BJ (cell line): ENCODE measurements at regions not wholly inside any gene's neighbourhood (a gene's known extent, or its start where the extent isn't known, plus 50 kb on each side); places are given as distances from the start of the nearest gene placed in this dataset.
"Not testable (repeated sequence)": the region's sequence is repeated elsewhere in the genome, so short reads cannot be mapped to it uniquely, and the experiment has no call there.

ENCODE experiments used
- CTCF ChIA-PET: fragments of 350-600 bp; formaldehyde crosslinking; extraction: SDS; loops from one replicate; lab custom pipeline; 2021; ENCODE audit warnings: antibody characterized with exemption, inconsistent platforms; lab: Yijun Ruan, JAX
- POLR2A ChIA-PET: fragments of 300-600 bp; sonication (Branson Sonifier 250); formaldehyde crosslinking; extraction: SDS; loops from one replicate; lab custom pipeline; 2021; ENCODE audit warnings: antibody characterized with exemption; lab: Charles Lee
- DNase-seq: peaks from one replicate; pipeline ENCODE4 v3.0.0-alpha.2; 2011; ENCODE audit warnings: low read depth
- H3K27me3 ChIP-seq: 2 replicates; pipeline ENCODE4 v1.6.0; 2011; ENCODE audit warnings: low read length; ENCODE audit not compliant: control insufficient read depth, insufficient read depth
- H3K36me3 ChIP-seq: 2 replicates; pipeline ENCODE4 v1.5.1; 2011; ENCODE audit warnings: low read length; ENCODE audit not compliant: control insufficient read depth, insufficient read depth
- H3K4me3 ChIP-seq: 2 replicates; pipeline ENCODE4 v1.5.1; 2011; ENCODE audit warnings: low read depth, mild to moderate bottlenecking, control low read depth, low read length
- TF ChIP-seq, protein P1 (sequence below): IDR thresholded peaks from 2 replicates; pipeline ENCODE4 v1.5.1; 2011; ENCODE audit warnings: low read depth, mild to moderate bottlenecking, control low read depth, inconsistent platforms, low read length, moderate library complexity; ENCODE audit not compliant: insufficient read depth

DNA sequence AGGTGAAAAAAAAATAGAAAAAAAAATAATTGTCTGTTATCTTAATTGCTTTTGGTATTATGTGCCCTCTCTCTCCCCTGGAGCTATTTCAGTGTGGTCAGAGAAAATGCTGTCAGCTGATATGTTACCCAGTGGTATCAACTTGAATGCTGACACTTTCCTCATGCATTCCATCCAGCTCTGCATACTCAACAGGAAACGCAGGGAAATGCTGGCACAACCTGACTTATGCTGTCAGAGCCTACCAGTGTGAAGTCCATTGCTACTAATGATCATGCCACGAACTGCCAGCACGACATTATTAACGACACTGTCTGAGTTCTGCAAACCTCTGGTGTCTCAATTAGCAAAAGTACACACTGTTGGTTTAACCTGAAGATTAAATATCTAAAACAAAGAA is 182.8 kb downstream of the ZWINT start:
- POLR2A ChIA-PET: no interaction called here
- CTCF ChIA-PET: interaction anchor here (0.7 kb wide), 1 partner anchor 1338 kb away, joined by 3 read pairs; no protein-coding TSS in a partner anchor
- no peak overlapping the region for H3K4me3 ChIP-seq
- H3K36me3 ChIP-seq: no peaks in the 10 kb centered on the region
- H3K27me3 ChIP-seq: no peaks in the 10 kb centered on the region
- TF ChIP-seq, protein P1, sequence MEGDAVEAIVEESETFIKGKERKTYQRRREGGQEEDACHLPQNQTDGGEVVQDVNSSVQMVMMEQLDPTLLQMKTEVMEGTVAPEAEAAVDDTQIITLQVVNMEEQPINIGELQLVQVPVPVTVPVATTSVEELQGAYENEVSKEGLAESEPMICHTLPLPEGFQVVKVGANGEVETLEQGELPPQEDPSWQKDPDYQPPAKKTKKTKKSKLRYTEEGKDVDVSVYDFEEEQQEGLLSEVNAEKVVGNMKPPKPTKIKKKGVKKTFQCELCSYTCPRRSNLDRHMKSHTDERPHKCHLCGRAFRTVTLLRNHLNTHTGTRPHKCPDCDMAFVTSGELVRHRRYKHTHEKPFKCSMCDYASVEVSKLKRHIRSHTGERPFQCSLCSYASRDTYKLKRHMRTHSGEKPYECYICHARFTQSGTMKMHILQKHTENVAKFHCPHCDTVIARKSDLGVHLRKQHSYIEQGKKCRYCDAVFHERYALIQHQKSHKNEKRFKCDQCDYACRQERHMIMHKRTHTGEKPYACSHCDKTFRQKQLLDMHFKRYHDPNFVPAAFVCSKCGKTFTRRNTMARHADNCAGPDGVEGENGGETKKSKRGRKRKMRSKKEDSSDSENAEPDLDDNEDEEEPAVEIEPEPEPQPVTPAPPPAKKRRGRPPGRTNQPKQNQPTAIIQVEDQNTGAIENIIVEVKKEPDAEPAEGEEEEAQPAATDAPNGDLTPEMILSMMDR: no peak
- no peak for DNase-seq

DNA sequence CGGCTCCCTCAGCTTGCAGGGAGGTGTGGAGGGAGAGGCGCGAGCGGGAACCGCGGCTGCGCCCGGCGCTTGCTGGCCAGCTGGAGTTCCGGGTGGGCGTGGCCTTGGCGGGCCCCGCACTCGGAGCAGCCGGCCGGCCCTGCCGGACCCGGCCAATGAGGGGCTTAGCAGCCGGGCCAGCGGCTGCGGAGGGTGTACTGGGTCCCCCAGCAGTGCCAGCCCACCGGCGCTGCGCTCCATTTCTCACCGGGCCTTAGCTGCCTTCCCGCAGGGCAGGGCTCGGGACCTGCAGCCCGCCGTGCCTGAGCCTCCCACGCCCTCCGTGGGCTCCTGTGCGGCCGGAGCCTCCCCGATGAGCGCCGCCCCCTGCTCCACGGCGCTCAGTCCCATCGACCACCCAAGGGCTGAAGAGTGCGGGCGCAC is 206.0 kb downstream of the ZWINT start:
- H3K36me3 ChIP-seq, POLR2A ChIA-PET, CTCF ChIA-PET, H3K27me3 ChIP-seq, DNase-seq, H3K4me3 ChIP-seq: not testable (repeated sequence)

DNA sequence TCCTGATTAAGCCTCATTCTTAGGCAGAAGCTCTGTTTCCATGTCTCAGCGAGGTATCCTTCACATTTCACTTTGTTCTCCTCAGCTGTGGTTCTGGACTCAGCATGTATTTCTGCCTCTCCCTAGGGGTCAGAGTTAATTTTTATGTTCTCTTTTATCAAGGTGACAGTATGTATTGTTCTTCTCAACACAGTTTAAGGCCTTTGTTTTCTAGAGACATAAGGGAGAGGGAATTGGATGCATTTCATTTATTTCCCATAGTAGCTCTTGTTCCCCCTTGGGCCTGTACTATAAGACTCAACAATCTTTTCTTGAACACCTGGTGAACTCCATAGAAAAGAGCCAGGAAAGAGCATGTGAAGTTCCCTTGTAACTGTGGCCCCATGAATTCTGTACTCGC is 214.3 kb downstream of the ZWINT start:
- no peaks in the 10 kb centered on the region for H3K36me3 ChIP-seq
- POLR2A ChIA-PET: no interaction called here
- H3K4me3 ChIP-seq: no peak overlapping the region
- CTCF ChIA-PET: interaction anchor here (0.6 kb wide), 1 partner anchor 851 kb away, joined by 3 read pairs; no protein-coding TSS in a partner anchor
- no peak for DNase-seq
- TF ChIP-seq, protein P1: no peak
- H3K27me3 ChIP-seq: no peaks in the 10 kb centered on the region

DNA sequence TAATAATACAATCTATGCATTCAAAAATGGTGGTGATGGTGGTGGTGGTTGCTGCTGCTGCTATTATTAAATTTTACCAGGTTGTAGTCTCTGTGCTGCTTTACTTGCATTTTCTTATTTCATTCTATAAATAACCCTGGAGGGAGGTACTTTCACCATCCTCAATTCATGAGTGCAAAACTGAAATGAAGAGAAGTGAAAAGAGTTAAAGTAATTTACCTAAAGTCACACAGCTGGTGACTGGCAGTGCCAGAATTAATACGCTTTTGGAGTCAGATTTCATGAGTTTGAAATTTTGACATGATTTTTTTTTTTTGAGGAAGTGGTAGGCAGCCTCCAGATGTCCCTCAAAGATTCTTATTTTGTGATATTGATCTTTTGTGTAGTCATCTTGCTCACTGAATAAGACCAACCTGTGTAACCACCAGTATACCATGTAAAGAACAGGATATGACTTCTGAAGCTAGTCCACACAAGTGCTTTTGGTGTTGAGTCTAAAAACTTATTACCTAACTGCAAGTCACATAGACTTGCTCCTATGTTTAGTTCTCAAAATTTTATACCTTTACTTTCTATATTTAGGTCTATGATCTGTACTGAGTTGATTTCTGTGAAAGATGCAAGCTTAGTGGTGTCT is 218.8 kb downstream of the ZWINT start:
- CTCF ChIA-PET: interaction anchor here (1.1 kb wide), 1 partner anchor 9 kb away, joined by 3 read pairs; no protein-coding TSS in a partner anchor
- no peak for DNase-seq

DNA sequence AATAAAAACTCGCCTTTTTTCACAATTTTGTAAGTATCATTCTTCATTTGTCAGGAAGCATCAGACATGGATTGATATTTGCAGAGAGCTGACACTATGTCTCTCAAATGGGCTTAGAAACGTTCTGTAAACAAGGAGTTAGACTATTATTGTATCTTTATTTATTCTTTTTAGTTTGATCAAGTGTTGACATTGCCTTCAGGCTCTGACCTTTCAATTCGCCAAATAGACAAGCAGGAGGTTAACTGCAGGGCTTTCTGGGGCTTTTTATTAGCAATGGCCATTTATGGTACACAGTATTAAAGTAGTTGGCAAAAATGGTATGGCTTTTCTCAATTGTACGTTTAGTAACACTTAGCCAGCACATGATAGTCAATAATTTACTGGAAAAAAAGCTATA is 221.7 kb downstream of the ZWINT start:
- no peak for DNase-seq
- TF ChIP-seq, protein P1: no peak
- ChIA-PET POLR2A (no interaction called here), CTCF (no interaction called here)
- no peaks in the 10 kb centered on the region for H3K36me3 ChIP-seq
- H3K27me3 ChIP-seq: no peaks in the 10 kb centered on the region
- no peak overlapping the region for H3K4me3 ChIP-seq

More for the DNA sequence above, 218.8 kb downstream of the ZWINT start:
- POLR2A ChIA-PET: no interaction called here
- no peaks in the 10 kb centered on the region for H3K27me3 ChIP-seq
- H3K36me3 ChIP-seq: no peaks in the 10 kb centered on the region
- H3K4me3 ChIP-seq: no peak overlapping the region
- TF ChIP-seq, protein P1: no peak

DNA sequence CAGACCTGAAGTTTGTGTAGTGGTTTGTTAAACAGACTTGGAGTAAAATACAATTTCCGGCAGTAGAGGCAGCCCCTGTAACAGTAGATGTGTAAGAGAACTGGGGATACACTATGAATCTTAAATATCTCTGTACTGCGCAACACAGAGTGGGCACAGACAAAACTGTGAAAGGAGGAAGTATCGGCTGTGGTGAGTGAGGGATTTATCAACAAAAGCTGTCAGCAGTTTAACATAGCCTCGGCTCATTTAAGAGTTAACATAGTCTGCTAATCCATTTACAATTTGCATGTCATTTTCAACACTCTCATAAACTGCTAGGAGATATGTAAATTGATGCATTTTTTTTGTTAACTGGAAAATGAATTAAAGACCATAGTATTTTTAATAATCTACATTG is 225.2 kb downstream of the ZWINT start:
- TF ChIP-seq, protein P1: no peak
- CTCF ChIA-PET: no interaction called here
- H3K4me3 ChIP-seq: no peak overlapping the region
- H3K27me3 ChIP-seq: no peaks in the 10 kb centered on the region
- POLR2A ChIA-PET: no interaction called here
- no peaks in the 10 kb centered on the region for H3K36me3 ChIP-seq
- DNase-seq: no peak
